ENCODE measurements at regions not wholly inside any gene's neighbourhood (a gene's known extent, or its start where the extent isn't known, plus 50 kb on each side); places are given as distances from the start of the nearest gene placed in this dataset.

- DNase-seq (ENCODE audit: low spot score), result no peak
- FAIRE-seq, result no peak
Observed at GRCh38 chr6:6836609-6837406, 248.3 kb downstream of the LY86 start.

- FAIRE-seq (no peak), DNase-seq (ENCODE audit: low spot score) (no peak)
Observed at GRCh38 chr6:6837541-6838080, 249.1 kb downstream of the LY86 start.

- FAIRE-seq (no peak), DNase-seq (ENCODE audit: low spot score) (no peak)
Observed at GRCh38 chr6:6840831-6841291, 252.3 kb downstream of the LY86 start.

GRCh38 chr6:6841571-6841970, 253.1 kb downstream of the LY86 start:
- DNase-seq (ENCODE audit: low spot score) (no peak), FAIRE-seq (no peak)

GRCh38 chr6:6842291-6842690, 253.8 kb downstream of the LY86 start:
- no peak for DNase-seq (ENCODE audit: low spot score)
- no peak for FAIRE-seq

GRCh38 chr6:6843057-6843627, 254.6 kb downstream of the LY86 start:
- DNase-seq (ENCODE audit: low spot score), result no peak
- no peak for FAIRE-seq

GRCh38 chr6:6843777-6844176, 255.3 kb downstream of the LY86 start:
- DNase-seq (ENCODE audit: low spot score) (no peak), FAIRE-seq (no peak)

- FAIRE-seq, result no peak
- DNase-seq (ENCODE audit: low spot score), result no peak
Observed at GRCh38 chr6:6844530-6844929, 256.0 kb downstream of the LY86 start.

GRCh38 chr6:6845603-6846002, 257.1 kb downstream of the LY86 start:
- no peak for FAIRE-seq
- DNase-seq (ENCODE audit: low spot score), result no peak

- no peak for FAIRE-seq
- no peak for DNase-seq (ENCODE audit: low spot score)
Observed at GRCh38 chr6:6847591-6847990, 259.1 kb downstream of the LY86 start.

GRCh38 chr6:6851059-6851948, 256.5 kb upstream of the RREB1 start:
- FAIRE-seq (no peak), DNase-seq (ENCODE audit: low spot score) (peak; percentile 64)

- no peak for DNase-seq (ENCODE audit: low spot score)
- no peak for FAIRE-seq
Observed at GRCh38 chr6:6851949-6852261, 255.9 kb upstream of the RREB1 start.

GRCh38 chr6:6856538-6857523, 250.9 kb upstream of the RREB1 start:
- DNase-seq (ENCODE audit: low spot score), result no peak
- no peak for FAIRE-seq

GRCh38 chr6:6857528-6857927, 250.2 kb upstream of the RREB1 start:
- no peak for DNase-seq (ENCODE audit: low spot score)
- no peak for FAIRE-seq

- DNase-seq (ENCODE audit: low spot score) (no peak), FAIRE-seq (no peak)
Observed at GRCh38 chr6:6858533-6858982, 249.2 kb upstream of the RREB1 start.

- DNase-seq (ENCODE audit: low spot score) (no peak), FAIRE-seq (no peak)
Observed at GRCh38 chr6:6859105-6859504, 248.7 kb upstream of the RREB1 start.

- FAIRE-seq (no peak), DNase-seq (ENCODE audit: low spot score) (no peak)
Observed at GRCh38 chr6:6859722-6860121, 248.0 kb upstream of the RREB1 start.

GRCh38 chr6:6860863-6861262, 246.9 kb upstream of the RREB1 start:
- DNase-seq (ENCODE audit: low spot score) (no peak), FAIRE-seq (no peak)

- DNase-seq (ENCODE audit: low spot score), result no peak
- FAIRE-seq, result no peak
Observed at GRCh38 chr6:6861351-6861894, 246.3 kb upstream of the RREB1 start.

GRCh38 chr6:6861995-6862394, 245.8 kb upstream of the RREB1 start:
- DNase-seq (ENCODE audit: low spot score), result no peak
- no peak for FAIRE-seq

Data from RCC 7860 (cell line).